ENCODE measurements at regions not wholly inside any gene's neighbourhood (a gene's known extent, or its start where the extent isn't known, plus 50 kb on each side); places are given as distances from the start of the nearest gene placed in this dataset.
"Not testable (repeated sequence)": the region's sequence is repeated elsewhere in the genome, so short reads cannot be mapped to it uniquely, and the experiment has no call there.

DNA sequence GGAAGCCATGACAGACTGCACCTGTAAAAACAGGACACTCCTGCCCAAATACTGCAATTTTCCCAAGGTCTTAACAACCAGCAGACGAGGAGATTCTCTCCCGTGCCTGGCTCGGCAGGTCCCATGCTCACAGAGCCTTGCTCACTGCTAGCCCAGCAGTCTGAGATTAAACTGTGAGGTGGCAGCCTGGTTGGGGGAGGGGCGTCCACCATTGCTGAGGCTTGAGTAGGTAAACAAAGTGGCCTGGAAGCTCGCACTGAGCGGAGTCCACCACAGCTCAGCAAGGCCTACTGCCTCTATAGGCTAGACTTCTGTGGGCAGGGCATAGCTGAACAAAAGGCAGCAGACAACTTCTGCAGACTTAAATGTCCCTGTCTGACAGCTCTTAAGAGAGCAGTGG lies 80.3 kb downstream of the ANXA5 start:
- DNase-seq: not testable (repeated sequence)

- no peak for DNase-seq
Measured at GRCh38 chr4:121614101-121614500, 82.7 kb downstream of the ANXA5 start.

DNA sequence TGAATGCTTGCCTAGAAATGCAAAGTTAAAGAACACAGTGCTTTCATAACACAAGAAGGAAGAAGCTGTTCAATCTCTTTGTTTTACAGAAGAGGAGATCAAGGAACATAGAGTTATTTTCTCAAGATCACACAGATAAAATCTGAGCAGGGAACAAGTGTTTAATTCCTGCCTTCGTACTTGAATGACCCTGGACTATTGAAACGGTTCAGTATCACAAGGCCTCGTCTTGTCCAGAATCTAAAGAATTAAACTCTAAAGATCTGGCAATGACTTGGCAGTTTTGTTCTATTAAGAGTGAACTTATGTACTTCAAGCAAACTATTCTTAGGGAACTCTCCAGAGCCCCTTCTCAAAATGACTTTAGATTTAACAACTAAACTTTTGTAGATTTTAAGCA lies 97.7 kb downstream of the ANXA5 start:
- DNase-seq: no peak

DNA sequence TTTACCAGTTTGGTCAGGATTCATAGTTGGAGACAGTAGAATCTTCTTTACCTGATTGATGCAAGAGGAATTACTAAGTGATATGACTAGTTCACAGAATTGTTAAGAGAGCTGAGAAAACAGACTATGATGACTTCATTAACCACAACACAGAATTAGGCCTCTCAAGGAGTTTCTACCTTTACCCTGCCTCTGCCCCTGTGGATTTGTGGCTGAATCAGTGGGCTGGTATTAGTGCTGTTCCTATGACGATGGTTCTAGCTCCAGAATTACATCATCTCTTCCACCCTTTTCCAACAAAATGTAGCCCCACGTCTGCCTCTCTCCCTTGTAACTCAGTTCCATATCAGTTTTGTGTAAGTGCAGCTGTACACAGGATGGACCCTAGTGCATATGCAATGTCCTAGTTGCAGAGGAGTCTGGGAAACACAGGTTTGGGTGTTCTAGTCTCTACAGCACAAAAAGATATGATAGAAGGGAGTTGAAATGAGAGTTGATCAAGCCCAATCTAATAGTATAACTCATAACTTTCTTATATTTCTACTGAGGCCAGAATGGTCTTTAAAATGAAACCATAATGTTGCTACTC lies 99.3 kb downstream of the ANXA5 start:
- no peak for DNase-seq

GRCh38 chr4:121594796-121595526 lies 101.8 kb downstream of the ANXA5 start:
- DNase-seq: no peak

DNA sequence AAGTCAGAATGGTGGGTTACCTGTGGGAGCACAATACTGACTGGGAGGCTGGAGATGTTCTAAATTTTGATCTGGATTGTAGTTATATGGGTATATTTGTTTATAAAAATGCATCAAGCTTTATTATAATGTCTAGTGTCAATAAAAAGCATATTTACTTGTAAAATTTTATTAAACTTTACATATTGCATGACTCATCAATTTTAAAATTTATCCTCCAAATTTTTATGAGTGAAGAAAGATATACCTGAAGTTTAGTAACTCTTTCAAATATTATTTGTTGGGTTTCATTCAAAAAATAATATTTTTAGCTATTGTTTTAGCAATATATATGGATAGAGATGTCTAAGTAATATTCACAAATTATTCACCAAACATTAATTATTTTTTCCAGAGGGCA lies 103.0 kb downstream of the ANXA5 start:
- DNase-seq: no peak

DNA sequence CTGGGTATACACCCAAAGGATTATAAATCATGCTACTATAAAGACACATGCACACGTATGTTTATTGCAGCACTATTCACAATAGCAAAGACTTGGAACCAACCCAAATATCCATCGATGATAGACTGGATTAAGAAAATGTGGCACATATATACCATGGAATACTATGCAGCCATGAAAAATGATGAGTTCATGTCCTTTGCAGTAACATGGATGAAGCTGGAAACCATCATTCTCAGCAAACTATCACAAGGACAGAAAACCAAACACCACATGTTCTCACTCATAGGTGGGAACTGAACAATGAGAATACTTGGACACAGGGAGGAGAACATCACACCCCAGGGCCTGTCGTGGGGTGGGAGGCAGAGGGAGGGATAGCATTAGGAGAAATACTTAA lies 104.5 kb downstream of the ANXA5 start:
- DNase-seq: not testable (repeated sequence)

- DNase-seq: no peak
Measured at GRCh38 chr4:121584836-121585235, 111.9 kb downstream of the ANXA5 start.

DNA sequence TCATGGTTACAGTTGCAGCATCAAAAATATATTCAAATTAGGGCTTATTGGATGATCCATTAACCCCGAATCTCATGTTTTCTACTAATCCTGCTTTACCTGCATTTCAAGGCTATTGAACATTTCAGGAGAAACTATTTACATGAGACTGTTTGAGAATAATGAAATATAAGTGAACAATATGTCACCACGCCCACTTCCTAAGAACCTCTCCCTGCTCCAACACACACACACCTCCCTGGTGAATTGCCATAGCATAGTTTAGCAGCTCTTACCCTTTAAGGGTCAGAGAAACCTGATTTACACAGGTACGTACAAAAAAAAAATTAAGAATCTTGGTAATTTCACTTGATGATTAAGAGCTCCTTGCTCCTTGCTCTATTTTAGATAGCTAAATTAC lies 113.4 kb downstream of the ANXA5 start:
- no peak for DNase-seq

DNA sequence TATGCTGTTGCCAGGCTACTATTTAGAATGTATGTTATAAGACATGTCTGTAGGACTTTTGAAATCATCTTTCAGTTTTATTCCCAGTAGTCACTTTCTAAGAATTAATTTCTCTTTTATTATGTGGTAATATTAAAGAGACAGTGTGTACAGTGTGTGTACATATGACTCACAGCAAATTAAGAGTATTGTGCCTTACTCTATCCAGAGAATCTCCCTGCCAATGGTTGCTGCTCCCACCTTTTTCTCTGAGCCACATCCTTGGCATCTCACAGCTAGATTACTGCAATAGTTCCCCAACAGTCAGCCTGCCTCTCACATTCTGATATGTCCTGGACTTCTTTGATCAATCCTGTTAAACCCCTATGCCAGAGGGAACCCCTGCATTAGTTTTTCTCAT lies 114.5 kb downstream of the ANXA5 start:
- no peak for DNase-seq

DNA sequence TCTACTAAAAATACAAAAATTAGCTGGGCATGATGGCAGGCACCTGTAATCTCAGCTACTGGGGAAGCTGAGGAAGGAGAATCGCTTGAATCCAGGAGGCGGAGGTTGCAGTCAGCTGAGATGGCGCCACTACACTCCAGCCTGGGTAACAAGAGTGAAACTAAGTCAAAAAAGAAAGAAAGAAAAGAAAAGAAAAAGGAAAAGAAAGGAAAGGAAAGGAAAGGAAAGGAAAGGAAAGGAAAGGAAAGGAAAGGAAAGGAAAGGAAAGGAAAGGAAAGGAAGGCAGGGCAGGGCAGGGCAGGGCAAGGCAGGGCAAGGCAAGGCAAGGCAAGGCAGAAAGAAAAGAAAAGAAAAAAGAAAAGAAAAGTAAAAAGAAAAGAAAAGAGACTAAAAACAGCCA lies 121.4 kb downstream of the ANXA5 start:
- not testable (repeated sequence) for DNase-seq

- no peak for DNase-seq
Measured at GRCh38 chr4:121574618-121575017, 122.2 kb downstream of the ANXA5 start.

DNA sequence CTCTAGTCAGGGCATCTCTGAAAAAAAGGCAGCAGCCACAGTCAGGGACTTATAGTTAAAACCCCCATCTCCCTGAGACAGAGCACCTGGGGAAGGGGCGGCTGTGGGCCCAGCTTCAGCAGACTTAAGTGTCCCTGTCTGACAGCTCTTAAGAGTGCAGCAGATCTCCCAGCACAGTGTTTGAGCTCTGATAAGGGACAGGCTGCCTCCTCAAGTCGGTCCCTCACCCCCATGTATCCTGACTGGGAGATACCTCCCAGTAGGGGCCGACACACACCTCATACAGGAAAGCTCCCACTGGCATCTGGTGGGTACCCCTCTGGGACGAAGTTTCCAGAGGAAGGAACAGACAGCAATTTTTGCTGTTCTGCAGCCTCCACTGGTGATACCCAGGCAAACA lies 129.0 kb downstream of the ANXA5 start:
- no peak for DNase-seq

- no peak for DNase-seq
Measured at GRCh38 chr4:121564840-121565375, 131.9 kb downstream of the ANXA5 start.

DNA sequence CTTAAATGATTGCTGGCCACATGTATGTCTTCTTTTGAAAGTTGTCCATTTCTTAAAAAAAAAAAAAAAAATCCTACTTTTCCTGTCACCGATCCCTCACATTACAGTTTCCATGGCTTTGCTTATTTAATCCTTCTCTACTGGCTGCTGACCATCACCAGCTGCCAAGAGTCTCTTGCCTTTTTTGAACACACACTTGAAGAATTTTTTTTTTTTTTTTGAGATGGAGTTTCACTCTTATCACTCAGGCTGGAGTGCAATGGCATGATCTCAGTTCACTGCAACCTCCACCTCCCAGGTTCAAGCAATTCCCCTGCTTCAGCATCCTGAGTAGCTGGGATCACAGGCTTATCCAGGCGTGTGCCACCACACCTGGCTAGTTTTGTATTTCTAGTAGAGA lies 134.0 kb downstream of the ANXA5 start:
- no peak for DNase-seq

DNA sequence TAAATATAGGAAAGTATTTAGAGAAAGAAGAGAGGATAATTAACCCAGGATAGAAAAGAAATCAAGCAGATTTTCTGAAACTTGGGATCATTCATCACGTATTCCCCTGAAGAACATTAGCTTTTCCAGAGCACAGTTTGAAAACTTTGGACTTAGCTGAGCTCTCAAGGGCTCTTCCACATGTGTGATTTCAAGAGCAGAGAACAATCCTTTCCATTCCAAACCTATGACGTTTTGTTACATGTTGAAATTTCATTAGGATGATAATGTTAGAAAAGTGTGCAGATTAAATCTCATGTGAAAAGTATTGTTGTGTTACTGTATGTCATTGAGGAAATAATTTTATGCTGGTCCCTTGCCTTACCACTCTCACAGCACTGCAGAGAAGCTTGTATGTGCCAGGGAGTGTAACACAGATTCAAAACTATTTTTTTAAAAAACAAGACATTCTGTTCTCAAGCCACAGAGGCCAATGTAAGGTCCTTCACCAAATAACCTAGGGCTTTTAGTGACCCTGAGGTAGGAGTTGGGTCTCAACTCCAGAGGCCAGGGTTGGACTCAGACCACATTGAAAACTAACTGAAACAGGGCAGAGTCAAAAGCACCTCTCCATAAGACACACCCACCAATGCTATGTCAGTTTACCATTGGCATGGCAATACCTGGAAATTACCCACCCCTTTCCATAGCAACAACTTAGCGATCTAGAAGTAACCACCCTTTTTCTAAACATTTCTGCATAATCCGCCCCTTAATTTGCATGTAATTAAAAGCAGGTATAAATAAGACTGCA lies 141.3 kb downstream of the ANXA5 start:
- no peak for DNase-seq

- no peak for DNase-seq
Measured at GRCh38 chr4:121554382-121554781, 142.4 kb downstream of the ANXA5 start.

- DNase-seq: no peak
Measured at GRCh38 chr4:121551881-121552280, 144.9 kb downstream of the ANXA5 start.

DNA sequence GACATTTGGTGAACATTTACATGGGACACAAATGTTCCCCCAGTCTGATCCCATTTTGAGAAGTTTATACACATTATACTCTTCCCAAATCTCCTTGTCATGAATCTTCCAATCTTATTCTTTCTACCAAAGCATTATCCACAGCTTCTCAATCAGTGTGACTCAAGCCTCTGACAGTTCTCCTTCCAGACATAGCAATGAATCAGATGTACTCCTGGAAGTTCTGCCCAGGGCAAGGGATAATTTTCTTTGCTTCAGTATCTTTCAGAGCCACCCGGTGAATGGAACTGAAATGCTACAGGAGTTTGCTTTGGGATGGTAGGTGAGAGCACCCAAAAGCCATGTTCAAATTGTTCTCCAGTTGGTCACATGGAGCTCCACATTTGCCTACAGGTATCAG lies 145.5 kb downstream of the ANXA5 start:
- DNase-seq: no peak

- no peak for DNase-seq
Measured at GRCh38 chr4:121541696-121542095, 155.1 kb downstream of the ANXA5 start.

- no peak for DNase-seq
Measured at GRCh38 chr4:121535351-121535750, 154.5 kb upstream of the QRFPR start.

- no peak for DNase-seq
Measured at GRCh38 chr4:121534187-121534586, 153.4 kb upstream of the QRFPR start.

GRCh38 chr4:121526509-121526908 lies 145.7 kb upstream of the QRFPR start:
- no peak for DNase-seq
